GM21515 (cell line): ENCODE measurements at regions not wholly inside any gene's neighbourhood (a gene's known extent, or its start where the extent isn't known, plus 50 kb on each side); places are given as distances from the start of the nearest gene placed in this dataset.

Experiments
- ATAC-seq: cut with Tn5 transposase; IDR thresholded peaks from one replicate; pipeline ENCODE4 v1.9.1; 2021; ENCODE audit not compliant: unreplicated experiment

- ATAC-seq = no peak
Observed at GRCh38 chr22:47718337-47718736, 955.9 kb downstream of the TBC1D22A start.

DNA sequence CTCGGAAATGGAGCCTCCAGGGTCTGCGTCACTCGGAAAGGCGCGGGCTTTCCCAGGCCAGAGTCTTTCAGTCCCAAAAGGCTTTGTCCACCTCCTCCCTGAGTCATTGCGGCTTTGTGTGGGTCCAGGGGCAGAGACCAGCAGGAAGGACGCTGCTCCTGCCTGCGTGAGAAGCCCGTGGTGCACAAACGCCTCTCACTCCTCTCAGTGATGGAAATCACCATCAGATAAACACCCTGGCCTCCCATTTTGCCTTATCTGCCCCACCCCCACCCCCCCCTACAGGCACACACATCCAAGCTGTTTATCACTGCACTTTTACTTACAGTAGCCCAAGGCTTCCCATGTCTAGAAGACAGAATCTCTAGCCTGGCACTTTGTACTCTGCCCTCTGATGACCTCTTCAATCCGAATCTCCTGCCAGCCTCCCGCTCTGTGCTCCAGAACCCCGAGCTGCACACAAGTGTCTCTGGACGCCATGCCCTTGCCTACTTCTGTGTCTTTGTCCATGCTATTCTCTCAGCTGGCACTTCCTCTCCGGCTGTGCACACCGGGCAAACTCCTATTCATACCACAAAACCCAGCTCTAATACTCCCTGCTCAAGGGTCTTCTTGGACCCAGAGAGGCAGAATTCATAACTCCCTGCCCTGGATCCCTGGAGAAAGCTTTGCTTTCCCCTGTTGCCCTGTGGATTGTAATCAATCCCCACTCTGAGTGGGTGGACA, 954.6 kb downstream of the TBC1D22A start:
- no peak for ATAC-seq

GRCh38 chr22:47715866-47716578, 953.6 kb downstream of the TBC1D22A start:
- ATAC-seq = no peak

DNA sequence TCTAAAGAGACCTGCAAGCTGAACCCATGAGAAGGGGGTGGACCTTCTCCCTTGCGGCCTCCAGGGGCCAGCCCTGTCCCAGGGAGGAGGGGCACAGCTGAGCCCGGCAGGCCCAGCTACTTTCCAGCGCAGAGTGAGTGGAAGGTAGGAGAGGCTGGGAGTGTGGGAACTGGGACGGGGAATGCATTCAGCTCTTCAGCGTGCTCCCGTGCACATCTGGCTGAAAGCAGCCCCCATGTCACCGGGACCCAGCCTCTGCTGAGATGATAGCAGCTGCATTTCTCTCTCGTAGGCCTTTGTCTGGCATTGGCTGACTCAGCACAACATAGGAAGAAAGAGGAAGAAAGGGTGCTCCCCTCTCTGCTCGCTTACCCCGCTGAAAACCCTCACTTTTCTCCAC, 951.5 kb downstream of the TBC1D22A start:
- ATAC-seq = no peak

GRCh38 chr22:47710135-47710534, 947.7 kb downstream of the TBC1D22A start:
- no peak for ATAC-seq

DNA sequence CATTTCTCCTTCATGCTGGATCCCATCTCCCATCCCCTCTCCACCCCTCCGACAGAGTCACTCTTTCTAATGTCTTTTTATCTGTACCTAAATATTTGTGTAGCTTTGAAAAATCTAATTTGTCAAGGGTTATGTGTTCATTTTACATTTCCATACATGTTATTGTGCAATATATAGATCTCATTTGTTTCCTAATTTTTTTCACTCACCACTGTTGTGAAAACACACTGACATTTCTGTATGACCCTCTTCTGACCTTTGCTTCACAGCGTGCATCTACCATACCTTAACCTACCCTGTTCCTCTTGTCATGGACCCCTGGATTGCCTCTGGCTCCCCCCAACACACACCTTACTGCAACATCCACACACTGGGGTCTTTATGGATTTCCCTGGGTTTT, 942.9 kb downstream of the TBC1D22A start:
- no peak for ATAC-seq

GRCh38 chr22:47698906-47699305, 936.5 kb downstream of the TBC1D22A start:
- no peak for ATAC-seq

DNA sequence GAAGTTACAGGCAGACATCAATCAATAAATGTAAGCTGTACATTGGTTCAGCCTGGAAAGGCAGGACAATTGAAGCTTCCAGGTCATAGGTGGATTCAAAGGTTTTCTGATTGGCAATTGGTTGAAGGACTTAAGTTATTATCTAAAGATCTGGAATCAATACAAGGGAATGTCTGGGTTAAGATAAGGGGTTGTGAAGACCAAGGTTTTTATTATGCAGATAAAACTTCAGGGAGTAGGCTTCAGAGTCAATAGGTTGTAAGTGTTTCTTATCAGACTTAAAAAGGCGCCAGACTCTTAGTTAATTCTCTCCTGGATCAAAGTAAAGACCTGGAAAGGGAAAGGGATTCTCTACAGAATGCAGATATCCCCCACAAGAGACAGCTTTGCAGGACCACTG, 935.4 kb downstream of the TBC1D22A start:
- ATAC-seq = no peak

DNA sequence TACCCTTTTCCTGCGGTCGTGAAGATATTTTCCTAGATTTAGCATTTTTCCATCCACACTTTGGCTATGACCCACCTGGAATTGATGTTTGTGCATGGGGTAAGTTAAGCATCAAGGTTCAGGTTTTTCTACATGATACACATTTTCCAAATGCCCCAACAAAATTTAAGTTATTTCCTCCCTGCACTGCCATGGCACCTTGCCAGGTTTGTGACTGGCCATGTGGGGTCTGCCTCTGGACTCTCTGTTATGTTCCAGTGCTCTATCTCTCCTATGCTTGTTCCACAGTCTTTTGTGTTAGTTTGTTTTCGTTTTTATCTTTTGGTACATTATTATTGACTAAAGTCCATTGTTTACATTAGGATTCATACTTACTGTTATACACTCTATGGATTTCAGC, 934.3 kb downstream of the TBC1D22A start:
- no peak for ATAC-seq

DNA sequence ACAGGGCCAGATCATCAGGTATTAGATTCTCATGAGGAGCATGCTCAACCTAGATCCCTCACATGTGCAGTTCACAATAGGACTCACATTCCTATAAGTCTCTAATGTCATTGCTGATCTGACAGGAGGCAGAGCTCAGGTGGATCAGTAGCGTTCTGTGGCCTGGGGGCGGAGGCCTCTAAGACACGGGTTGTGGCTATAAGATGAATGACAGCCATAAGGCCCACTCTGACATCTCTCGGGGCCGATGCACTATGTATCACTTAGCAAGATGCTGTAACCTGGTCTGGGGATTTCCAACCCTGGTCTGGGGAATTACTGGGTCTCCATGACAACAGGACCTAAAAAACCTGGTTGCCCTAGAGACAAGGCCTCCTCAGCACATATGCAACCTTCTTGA, 932.7 kb downstream of the TBC1D22A start:
- ATAC-seq = no peak

DNA sequence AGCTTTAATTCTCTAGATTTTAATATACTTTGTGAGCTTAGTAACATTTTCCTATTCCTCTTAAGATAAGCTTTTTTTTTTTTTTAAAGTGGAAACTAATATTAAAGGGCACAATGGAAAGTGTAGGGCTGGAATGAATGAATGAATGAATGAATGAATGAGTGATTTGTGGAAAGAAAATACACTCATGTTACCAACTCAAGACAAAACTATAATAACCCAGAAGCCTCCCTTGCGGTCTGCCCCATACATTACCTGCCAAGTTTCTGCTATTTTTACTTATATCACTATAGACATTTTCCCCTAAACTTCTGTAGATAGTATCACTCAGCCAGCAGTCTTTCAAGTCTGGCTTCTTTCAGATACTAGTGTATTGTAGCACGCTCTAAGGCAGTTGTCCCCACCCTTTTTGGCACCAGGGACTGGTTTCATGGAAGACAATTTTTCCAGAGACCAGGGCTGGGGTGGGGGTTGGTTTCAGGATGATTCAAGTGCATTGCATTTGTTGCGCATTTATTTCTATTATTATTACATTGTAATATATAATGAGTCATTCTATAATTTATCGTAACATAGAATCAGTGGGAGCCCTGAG, 932.2 kb downstream of the TBC1D22A start:
- ATAC-seq = no peak

GRCh38 chr22:47693606-47694005, 931.2 kb downstream of the TBC1D22A start:
- no peak for ATAC-seq

- no peak for ATAC-seq
Observed at GRCh38 chr22:47692811-47693210, 930.4 kb downstream of the TBC1D22A start.

DNA sequence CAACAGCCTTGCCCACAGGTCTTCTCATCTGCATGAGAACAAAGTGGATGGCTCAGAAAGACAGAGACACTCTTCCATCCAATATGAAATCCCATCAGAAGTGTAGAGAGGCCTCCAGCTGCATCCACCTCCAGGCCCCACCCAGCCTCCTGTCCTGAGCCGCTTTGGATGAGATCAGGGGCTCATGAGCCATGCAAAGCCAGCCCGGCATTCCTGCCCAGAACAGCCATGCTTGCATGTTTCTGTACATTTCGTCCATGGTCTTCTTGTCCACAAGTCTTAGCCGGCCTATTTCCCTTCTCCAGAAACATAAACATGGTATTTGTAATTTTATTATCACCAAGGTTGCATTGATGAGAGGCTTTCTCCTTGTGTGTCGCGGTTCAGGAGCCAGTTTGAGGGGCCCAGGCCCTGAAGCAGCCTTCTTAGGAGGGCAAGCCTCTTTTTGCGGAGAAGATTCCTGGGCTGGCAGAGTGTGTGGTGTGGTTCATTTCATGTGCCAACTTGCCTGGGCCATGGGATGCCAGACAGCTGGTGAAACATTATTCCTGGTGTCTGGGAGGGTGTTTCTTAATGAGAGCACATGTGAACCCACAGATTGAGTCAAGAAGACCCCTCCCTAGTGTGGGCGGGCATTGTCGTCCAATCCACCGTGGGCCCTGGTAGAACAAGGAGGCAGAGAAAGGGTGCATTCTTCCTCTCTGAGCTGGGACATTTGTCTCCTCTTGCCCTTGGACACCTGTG, 928.9 kb downstream of the TBC1D22A start:
- no peak for ATAC-seq

DNA sequence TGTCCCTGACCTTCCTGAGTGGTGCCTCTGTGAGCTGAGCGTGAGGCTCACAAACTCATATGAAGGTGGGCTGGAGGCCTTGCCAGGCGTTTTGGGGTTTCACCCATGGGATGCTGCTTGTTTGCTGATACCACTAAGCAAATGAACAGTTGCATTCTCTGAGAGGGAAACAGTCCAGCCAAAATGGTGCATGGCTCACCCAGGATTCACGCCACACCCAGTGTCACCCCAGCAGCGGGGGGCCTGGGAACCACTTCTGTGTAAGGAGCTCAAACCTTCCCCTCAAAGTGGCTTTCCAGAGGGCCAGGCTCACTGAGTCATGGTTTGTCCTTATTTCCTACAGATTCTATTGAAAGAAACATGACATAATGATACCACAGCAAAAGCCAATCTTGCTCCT, 928.1 kb downstream of the TBC1D22A start:
- ATAC-seq = no peak

DNA sequence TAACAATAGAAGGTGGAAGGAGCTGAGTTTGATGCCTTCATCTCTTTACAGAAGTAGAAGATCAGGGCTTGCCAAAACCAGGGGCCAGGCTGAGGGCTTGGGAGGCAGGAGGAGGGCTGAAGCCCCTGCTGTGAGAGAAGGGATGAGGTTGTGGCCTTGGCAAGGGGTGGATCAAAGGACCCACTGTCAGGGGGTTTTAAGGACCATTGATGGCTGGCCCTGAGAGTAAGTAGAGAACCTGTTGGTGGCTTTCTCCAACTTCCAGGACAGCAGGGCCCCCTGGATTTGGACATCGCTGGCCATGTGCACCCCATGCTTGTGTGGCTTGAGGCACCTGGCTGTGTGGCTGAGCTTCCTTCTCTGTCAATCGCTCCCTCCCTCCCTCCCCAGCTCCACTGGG, 927.7 kb downstream of the TBC1D22A start:
- ATAC-seq = no peak

- no peak for ATAC-seq
Observed at GRCh38 chr22:47687776-47688175, 925.3 kb downstream of the TBC1D22A start.

DNA sequence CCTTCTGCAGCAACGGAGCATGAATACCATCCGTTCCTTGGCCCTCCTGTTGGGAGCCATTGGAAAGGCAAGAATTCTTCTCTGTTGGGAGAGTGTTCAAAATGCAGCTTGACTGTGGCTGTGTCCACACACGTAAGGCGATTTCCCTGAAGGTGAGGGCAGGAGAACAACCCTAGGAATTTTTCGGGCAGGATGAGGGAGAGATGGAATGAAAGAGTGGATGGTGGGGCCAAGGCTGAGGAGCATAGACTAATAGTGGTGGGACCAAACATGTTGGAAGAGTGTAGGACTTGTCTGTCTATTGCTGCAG, 924.9 kb downstream of the TBC1D22A start:
- ATAC-seq = no peak

- no peak for ATAC-seq
Observed at GRCh38 chr22:47686594-47687345, 924.3 kb downstream of the TBC1D22A start.

DNA sequence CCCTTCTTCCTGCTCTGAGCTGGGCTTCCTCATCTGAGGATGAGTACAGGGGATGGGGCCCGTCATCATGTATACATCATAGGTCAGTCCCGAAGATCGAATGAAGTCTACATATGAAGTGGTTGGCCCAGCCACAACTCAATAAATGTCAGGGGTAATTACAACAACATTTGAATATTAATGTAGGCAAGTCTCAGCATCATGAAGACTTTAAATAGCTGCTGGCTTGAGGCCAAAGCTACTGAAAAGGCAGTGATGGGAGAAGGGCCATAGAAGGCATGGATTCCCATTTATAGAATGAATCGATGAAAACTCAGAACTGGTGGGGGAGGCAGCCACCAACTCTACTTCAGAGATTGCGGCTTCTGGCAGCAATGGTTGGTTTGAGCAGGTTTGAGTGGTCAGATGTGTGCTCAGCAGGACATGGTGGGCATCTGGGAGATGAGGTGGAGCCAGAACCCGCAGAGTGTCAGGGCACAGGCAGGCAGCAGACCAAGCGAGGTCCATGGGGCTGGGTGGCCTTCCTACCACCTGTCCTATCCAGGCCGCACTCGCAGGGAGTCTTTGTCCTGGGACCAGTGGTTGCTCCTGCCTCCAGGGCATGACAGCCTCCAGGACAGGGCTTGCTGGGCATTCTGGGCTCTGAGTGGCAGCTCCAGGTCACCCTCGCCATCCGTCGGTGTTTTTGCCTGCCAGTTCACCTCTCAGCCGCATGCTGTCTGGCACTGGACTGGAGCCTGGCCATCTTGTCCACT, 919.1 kb downstream of the TBC1D22A start:
- no peak for ATAC-seq
